Muscle of leg (tissue), 3 donors: ENCODE measurements at regions not wholly inside any gene's neighbourhood (a gene's known extent, or its start where the extent isn't known, plus 50 kb on each side); places are given as distances from the start of the nearest gene placed in this dataset.
A peak's percentile ranks its signal among the peaks of the same experiment; 100 is the strongest.

Source experiments
- DNase-seq: peaks from one replicate; pipeline ENCODE4 v3.0.0; 2013
- H3K27ac ChIP-seq: one replicate; pipeline ENCODE4 v1.5.1; 2013; ENCODE audit warnings: mild to moderate bottlenecking, low read length, control low read depth
- H3K27me3 ChIP-seq: one replicate; pipeline ENCODE4 v1.6.1; 2013; ENCODE audit warnings: low read length; ENCODE audit not compliant: control insufficient read depth, insufficient read depth
- H3K36me3 ChIP-seq: one replicate; pipeline ENCODE4 v1.6.1; 2013; ENCODE audit warnings: low read length; ENCODE audit not compliant: control insufficient read depth, insufficient read depth
- H3K4me1 ChIP-seq: one replicate; pipeline ENCODE4 v1.6.1; 2013; ENCODE audit warnings: low read length; ENCODE audit not compliant: control insufficient read depth, insufficient read depth
- H3K4me3 ChIP-seq: one replicate; pipeline ENCODE4 v1.5.1; 2013; ENCODE audit warnings: low read length, control low read depth
- H3K9me3 ChIP-seq: replicated peaks from 2 replicates; pipeline ENCODE4 v1.6.1; 2013; ENCODE audit warnings: low read depth, low read length; ENCODE audit not compliant: control insufficient read depth
- WGBS: methylation state at CpG from one replicate; pipeline ENCODE4 v1.1.5; 2013; ENCODE audit warnings: missing lambda C conversion rate; ENCODE audit not compliant: insufficient coverage; 5-methylcytosine and 5-hydroxymethylcytosine counted together

DNA sequence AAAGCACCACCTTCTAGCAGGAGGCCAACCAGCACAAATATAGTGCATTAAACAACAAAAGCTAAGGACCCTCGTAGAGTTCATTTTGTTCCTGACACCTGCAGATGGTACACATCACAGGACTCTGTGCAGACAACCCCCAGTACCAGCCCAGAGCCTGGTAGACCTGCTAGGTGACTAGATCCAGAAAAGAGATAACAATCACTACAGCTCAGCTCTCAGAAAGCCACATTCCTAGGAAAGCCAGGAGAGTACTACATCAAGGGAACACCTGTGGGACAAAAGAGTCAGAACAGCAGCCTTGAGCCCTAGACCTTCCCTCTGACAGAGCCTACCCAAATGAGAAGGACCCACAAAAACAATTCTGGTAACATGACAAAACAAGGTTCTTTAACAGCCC is 344.7 kb upstream of the PTBP2 start:
- Histone ChIP-seq H3K4me1 (no peaks in the 10 kb centered on the region), H3K9me3 (peaks cover 2% of the 10 kb centered on the region), H3K27ac (no peak overlapping the region), H3K4me3 (no peak overlapping the region), H3K36me3 (no peaks in the 10 kb centered on the region), H3K27me3 (no peaks in the 10 kb centered on the region)
- DNase-seq = no peak
- 67% methylated on average over 1 of the region's 1 CpG for WGBS

DNA sequence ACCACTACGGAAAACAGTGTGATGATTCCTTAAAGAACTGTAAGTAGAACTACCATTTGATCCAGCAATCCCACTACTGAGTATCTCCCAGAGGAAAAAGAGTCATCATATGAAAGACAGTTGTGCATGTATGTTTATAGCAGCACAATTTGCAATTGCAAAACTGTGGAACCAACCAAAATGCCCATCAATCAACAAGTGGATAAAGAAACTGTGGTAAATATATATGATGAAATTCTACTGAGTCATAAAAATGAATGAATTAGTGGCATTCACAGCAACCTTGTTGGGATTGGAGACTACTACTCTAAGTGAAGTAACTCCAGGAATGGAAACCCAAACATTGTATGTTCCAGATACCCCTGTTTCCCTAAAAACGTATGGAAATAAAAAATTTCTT is 337.0 kb upstream of the PTBP2 start:
- H3K27me3 ChIP-seq = no peaks in the 10 kb centered on the region
- no CpG with 5 or more reads among the region's 2 CpGs for WGBS
- H3K36me3 ChIP-seq = no peaks in the 10 kb centered on the region
- DNase-seq = no peak
- H3K9me3 ChIP-seq = no peaks in the 10 kb centered on the region
- H3K4me3 ChIP-seq = no peak overlapping the region
- H3K27ac ChIP-seq = no peak overlapping the region
- no peaks in the 10 kb centered on the region for H3K4me1 ChIP-seq

DNA sequence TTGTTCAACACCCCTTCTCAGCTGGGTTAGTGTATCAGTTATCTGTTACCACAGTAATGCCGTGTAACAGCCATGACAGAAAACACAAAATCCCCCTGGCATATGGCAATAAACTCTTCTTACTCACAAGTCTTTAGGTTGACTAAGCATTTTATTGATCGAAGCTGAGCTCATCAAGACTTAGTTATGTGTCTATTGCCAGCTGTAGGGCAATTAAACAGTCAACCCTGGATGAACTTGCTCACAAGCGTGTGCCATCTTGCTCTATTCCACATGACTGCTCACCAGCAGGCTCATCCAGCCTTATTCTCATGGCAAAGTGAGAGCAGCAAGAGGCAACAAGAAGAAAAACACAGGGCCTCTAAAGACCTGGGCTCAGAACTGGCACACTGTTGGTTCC is 333.8 kb upstream of the PTBP2 start:
- Histone ChIP-seq H3K36me3 (no peaks in the 10 kb centered on the region), H3K27ac (no peak overlapping the region), H3K27me3 (no peaks in the 10 kb centered on the region), H3K4me3 (no peak overlapping the region), H3K9me3 (no peaks in the 10 kb centered on the region), H3K4me1 (no peaks in the 10 kb centered on the region)
- DNase-seq = no peak
- WGBS = 86% methylated on average over 1 of the region's 3 CpGs

DNA sequence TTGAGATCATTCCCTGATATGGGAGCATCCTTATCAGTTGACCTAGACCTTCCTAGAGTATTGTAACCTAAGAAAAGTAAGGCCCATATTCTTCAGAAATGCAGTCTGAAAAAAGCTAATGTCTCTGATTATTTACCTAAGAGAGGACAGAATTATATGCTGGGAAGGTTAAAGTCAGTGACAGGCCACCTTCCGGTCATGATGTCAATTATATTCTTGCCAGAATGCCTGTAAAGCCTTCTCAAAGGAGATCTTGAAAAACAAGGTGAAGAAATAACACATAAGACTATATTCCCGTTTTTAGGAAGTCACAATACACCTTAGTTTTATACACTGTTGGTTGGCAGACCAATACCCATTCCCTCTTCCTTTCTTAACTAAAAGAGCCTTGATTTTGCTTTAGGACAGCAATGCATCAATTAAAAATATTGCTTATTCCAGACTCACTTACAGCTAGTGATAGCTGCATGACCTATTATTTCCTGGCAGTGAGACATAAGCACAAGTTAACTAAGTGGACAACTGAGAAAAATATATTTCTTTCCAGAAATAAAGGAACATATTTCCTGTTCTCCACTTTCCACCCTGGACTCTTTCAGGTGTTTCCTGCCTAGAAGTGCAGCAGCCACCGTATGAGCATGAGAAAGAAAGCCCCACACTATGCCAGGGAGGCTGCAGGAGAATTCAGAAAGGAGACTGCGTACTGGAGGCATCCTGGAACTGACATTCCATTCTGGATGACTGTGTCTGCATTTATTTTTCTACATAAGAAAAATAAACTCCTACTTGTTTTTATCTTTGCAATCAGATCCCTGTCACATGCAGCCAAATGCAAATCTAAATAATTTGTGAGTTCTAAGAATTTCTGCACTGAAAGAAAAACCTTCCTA is 332.9 kb upstream of the PTBP2 start:
- H3K27ac ChIP-seq = no peak overlapping the region
- no CpG with 5 or more reads among the region's 4 CpGs for WGBS
- no peaks in the 10 kb centered on the region for H3K27me3 ChIP-seq
- no peaks in the 10 kb centered on the region for H3K36me3 ChIP-seq
- no peaks in the 10 kb centered on the region for H3K4me1 ChIP-seq
- no peaks in the 10 kb centered on the region for H3K9me3 ChIP-seq
- H3K4me3 ChIP-seq = no peak overlapping the region
- DNase-seq = peak; percentile 26

DNA sequence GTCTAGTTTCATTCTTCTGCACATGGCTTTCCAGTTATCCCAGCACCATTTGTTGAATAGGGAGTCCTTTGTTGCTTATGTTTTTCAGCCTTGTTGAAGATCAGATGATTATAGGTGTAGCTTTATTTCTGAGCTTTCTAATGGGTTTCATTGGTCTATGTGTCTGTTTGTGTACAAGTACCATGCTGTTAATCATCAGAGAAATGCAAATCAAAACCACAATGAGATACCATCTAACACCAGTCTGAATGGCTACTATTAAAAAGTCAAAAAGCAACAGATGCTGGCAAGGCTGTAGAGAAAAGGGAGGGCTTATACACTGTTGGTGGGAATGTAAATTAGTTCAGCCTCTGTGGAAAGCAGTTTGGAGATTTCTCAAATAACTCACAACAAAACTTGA is 321.5 kb upstream of the PTBP2 start:
- Histone ChIP-seq H3K27me3 (no peaks in the 10 kb centered on the region), H3K36me3 (no peaks in the 10 kb centered on the region), H3K4me1 (no peaks in the 10 kb centered on the region), H3K27ac (no peak overlapping the region), H3K4me3 (no peak overlapping the region), H3K9me3 (no peaks in the 10 kb centered on the region)
- DNase-seq = no peak

DNA sequence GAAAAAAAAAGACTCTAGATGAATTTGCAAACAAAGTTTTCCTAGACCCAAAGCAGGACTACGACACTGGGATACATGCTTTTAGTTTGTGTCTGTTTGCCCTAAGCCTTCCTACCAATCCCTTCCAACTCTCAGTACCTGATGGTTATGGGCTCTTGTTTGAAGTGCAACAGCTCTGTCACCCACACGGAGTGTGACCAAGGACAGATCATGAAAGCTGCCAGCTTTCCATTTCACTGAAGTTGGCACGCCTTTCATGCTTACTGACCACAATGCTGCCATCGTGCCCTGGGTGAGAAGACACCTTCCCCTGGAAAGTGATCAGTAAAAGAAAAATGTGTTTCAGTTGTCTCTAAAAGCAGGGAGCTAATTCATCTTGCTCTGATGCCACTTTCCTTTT is 312.5 kb upstream of the PTBP2 start:
- no peaks in the 10 kb centered on the region for H3K27me3 ChIP-seq
- H3K4me3 ChIP-seq = no peak overlapping the region
- 64% methylated on average over 2 of the region's 4 CpGs for WGBS
- no peaks in the 10 kb centered on the region for H3K9me3 ChIP-seq
- no peaks in the 10 kb centered on the region for H3K36me3 ChIP-seq
- H3K4me1 ChIP-seq = no peaks in the 10 kb centered on the region
- no peak overlapping the region for H3K27ac ChIP-seq
- no peak for DNase-seq

DNA sequence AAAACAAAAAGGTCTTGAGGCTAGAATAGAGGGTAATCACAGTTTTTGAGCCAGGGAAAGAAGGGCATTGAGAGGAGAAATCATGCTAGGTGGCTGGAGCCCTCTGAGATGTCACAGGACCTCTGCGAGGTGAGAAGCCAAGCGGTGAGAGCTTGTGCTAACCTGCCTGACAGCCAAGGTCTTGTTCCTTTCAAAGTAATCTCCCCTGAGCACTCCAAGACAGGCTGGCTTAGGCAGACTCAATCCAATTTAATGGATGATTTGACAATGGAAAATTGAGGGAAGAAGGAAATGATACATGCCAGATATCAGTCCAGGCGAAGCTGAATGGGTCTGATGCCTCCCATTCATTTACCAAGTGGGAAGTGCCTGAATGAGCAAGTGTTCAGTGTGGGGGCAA is 311.9 kb upstream of the PTBP2 start:
- Histone ChIP-seq H3K27me3 (no peaks in the 10 kb centered on the region), H3K27ac (no peak overlapping the region), H3K9me3 (no peaks in the 10 kb centered on the region), H3K36me3 (no peaks in the 10 kb centered on the region), H3K4me3 (no peak overlapping the region), H3K4me1 (no peaks in the 10 kb centered on the region)
- no peak for DNase-seq
- 80% methylated on average over 1 of the region's 3 CpGs for WGBS

DNA sequence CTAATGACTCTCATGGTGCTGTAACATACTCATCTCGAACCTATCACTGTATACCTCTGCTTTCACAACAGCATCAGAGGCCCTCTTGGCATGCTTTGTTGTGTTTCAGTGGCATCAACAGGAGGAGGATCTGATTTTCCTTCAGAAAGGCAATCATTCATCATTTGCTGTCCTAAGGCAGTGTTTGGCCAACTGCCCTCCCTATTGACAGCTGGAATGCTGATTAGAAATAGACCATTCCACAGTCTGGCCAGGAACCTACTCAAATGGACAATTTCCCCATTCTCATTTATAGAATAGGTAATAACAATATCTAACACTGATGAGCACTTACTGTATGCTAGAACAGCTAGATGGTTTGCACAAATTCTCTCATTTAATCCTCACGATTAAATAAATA is 310.6 kb upstream of the PTBP2 start:
- DNase-seq = no peak
- Histone ChIP-seq H3K36me3 (no peaks in the 10 kb centered on the region), H3K27me3 (no peaks in the 10 kb centered on the region), H3K4me3 (no peak overlapping the region), H3K4me1 (no peaks in the 10 kb centered on the region), H3K27ac (no peak overlapping the region), H3K9me3 (no peaks in the 10 kb centered on the region)
- no CpG with 5 or more reads among the region's 2 CpGs for whole genome bisulfite sequencing

DNA sequence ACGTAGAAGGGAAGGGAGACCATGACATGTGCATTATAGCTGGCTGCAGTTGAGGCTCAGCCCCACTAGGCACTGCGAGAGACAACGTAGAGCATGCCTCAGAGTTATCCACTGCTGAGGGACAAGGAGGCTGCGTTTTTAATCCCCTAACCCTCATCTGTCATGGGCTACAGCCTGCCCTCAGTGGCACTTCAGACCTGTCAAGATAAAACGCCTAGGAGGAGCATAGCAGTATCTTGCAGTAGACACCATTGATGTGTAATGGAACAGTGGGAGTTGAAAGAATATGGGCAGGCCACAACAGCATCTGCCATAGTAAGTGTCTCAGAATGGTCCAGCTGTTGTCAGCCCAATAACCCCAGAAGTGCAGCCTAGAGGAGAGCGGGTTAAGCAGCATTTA is 307.0 kb upstream of the PTBP2 start:
- Histone ChIP-seq H3K27ac (no peak overlapping the region), H3K9me3 (no peaks in the 10 kb centered on the region), H3K4me3 (no peak overlapping the region), H3K36me3 (no peaks in the 10 kb centered on the region), H3K4me1 (peaks cover 2% of the 10 kb centered on the region), H3K27me3 (no peaks in the 10 kb centered on the region)
- WGBS = 100% methylated on average over 1 of the region's 6 CpGs
- no peak for DNase-seq

DNA sequence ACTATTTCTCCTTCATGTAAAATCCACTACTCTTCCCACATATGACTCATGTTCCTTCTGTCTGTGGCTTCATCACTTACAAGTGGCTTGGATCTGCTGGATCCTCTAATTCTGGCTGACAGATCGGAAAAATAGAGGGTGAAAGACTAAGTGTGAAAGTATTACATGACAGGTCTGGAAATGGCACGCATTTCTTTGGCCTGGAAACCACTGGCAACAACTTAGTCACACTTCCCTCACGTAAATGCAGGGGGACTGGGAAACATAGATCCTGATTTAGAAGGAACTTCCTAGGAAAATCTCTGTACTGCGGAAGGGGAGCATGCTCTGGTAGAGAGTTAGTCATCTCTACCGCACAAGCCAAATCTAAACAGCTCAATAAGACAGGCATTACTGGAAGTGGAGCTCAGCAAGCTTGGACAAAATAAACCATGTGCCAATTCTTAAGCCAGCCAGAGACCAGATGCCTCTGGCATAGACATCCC is 305.4 kb upstream of the PTBP2 start:
- Histone ChIP-seq H3K4me3 (no peak overlapping the region), H3K9me3 (no peaks in the 10 kb centered on the region), H3K27me3 (no peaks in the 10 kb centered on the region), H3K27ac (peak overlapping the region; percentile 0), H3K4me1 (peaks cover 2% of the 10 kb centered on the region), H3K36me3 (no peaks in the 10 kb centered on the region)
- WGBS = no CpG with 5 or more reads among the region's 5 CpGs
- peak; percentile 90 for DNase-seq
